GM23338 (cell line): ENCODE measurements at regions not wholly inside any gene's neighbourhood (a gene's known extent, or its start where the extent isn't known, plus 50 kb on each side); places are given as distances from the start of the nearest gene placed in this dataset.

Experiments used
- ATAC-seq: fragments of 200-7000 bp; cut with Tn5 transposase; 3 replicates; pipeline ENCODE4 v1.9.1; 2020
- DNase-seq: peaks from one replicate; pipeline ENCODE4 v3.0.0-alpha.2; 2015; ENCODE audit warnings: low spot score
- H2AFZ ChIP-seq: fragments of 200-600 bp; sonication (generic); 2 replicates; pipeline ENCODE4 v1.8.0; 2016; ENCODE audit warnings: antibody characterized with exemption, mild to moderate bottlenecking, moderate library complexity
- H3F3A ChIP-seq: fragments of 200-600 bp; sonication (generic); replicated peaks from 2 replicates; pipeline ENCODE4 v1.8.0; 2017; ENCODE audit warnings: antibody characterized with exemption, mixed run types, low read depth
- H3K27ac ChIP-seq: fragments of 200-600 bp; sonication (generic); 2 replicates; pipeline ENCODE4 v1.6.1; 2016; ENCODE audit warnings: low read depth
- H3K27me3 ChIP-seq: fragments of 200-600 bp; sonication (generic); 2 replicates; pipeline ENCODE4 v1.8.0; 2016; ENCODE audit warnings: mild to moderate bottlenecking, mixed run types, moderate library complexity; ENCODE audit not compliant: insufficient read depth
- H3K36me3 ChIP-seq: fragments of 200-600 bp; sonication (generic); 2 replicates; pipeline ENCODE4 v1.8.0; 2016; ENCODE audit warnings: mild to moderate bottlenecking; ENCODE audit not compliant: insufficient read depth
- H3K4me1 ChIP-seq: fragments of 200-600 bp; sonication (generic); 2 replicates; pipeline ENCODE4 v1.8.0; 2016; ENCODE audit warnings: mild to moderate bottlenecking, moderate library complexity; ENCODE audit not compliant: insufficient read depth
- H3K4me2 ChIP-seq: fragments of 200-600 bp; sonication (generic); 2 replicates; pipeline ENCODE4 v1.7.1; 2017; ENCODE audit warnings: mixed run types
- H3K4me3 ChIP-seq: fragments of 200-600 bp; sonication (generic); 2 replicates; pipeline ENCODE4 v1.6.1; 2016; ENCODE audit warnings: mixed run types
- H3K79me2 ChIP-seq: fragments of 200-600 bp; sonication (generic); replicated peaks from 2 replicates; pipeline ENCODE4 v1.8.0; 2017; ENCODE audit warnings: mild to moderate bottlenecking; ENCODE audit not compliant: insufficient read depth
- H3K9me2 ChIP-seq: fragments of 200-600 bp; sonication (generic); 2 replicates; pipeline ENCODE4 v1.8.0; 2017; ENCODE audit not compliant: insufficient read depth
- H4K20me1 ChIP-seq: fragments of 200-600 bp; sonication (generic); replicated peaks from 2 replicates; pipeline ENCODE4 v1.8.0; 2017; ENCODE audit warnings: mild to moderate bottlenecking; ENCODE audit not compliant: insufficient read depth
- H3K27ac Mint-ChIP-seq: 2 replicates; pipeline ENCODE4 v1.8.0; 2020; ENCODE audit warnings: inconsistent platforms, mild to moderate bottlenecking, moderate library complexity, mixed read lengths
- H3K27me3 Mint-ChIP-seq: 3 replicates; pipeline ENCODE4 v1.8.0; 2022; ENCODE audit warnings: low read depth, mild to moderate bottlenecking, moderate library complexity, mixed read lengths, inconsistent platforms; ENCODE audit not compliant: insufficient read depth, poor library complexity
- H3K36me3 Mint-ChIP-seq: 3 replicates; pipeline ENCODE4 v1.8.0; 2021; ENCODE audit warnings: low read depth, mild to moderate bottlenecking, inconsistent platforms, moderate library complexity, mixed read lengths
- H3K4me1 Mint-ChIP-seq: 3 replicates; pipeline ENCODE4 v1.8.0; 2020; ENCODE audit warnings: mild to moderate bottlenecking, inconsistent platforms, mixed read lengths
- H3K4me3 Mint-ChIP-seq: 3 replicates; pipeline ENCODE4 v1.8.0; 2021; ENCODE audit warnings: moderate library complexity, mild to moderate bottlenecking, inconsistent platforms, mixed read lengths
- H3K9me3 Mint-ChIP-seq: 3 replicates; pipeline ENCODE4 v1.8.0; 2020; ENCODE audit warnings: moderate library complexity, mild to moderate bottlenecking, inconsistent platforms, mixed read lengths
- CREB1 ChIP-seq: fragments of 250-450 bp; sonication (Bioruptor Pico); IDR thresholded peaks from 2 replicates; pipeline ENCODE4 v1.5.0; 2020; ENCODE audit warnings: low read depth, mild to moderate bottlenecking, moderate library complexity
- EZH2phosphoT487 ChIP-seq: fragments of 200-600 bp; sonication (generic); IDR thresholded peaks from one replicate; pipeline ENCODE4 v1.8.1; 2018; ENCODE audit warnings: antibody characterized with exemption; ENCODE audit not compliant: unreplicated experiment
- STAT1 ChIP-seq: IDR thresholded peaks from one replicate; pipeline ENCODE4 v1.6.1; 2016; ENCODE audit warnings: antibody characterized with exemption; ENCODE audit not compliant: unreplicated experiment
- ZNF114 ChIP-seq: fragments of 250-450 bp; sonication (Bioruptor Pico); IDR thresholded peaks from 2 replicates; pipeline ENCODE4 v1.5.0; 2020; ENCODE audit warnings: mild to moderate bottlenecking, moderate library complexity
- ZNF331 ChIP-seq: fragments of 250-450 bp; sonication (Bioruptor Pico); IDR thresholded peaks from 2 replicates; pipeline ENCODE4 v1.5.0; 2020; ENCODE audit warnings: low read depth, mild to moderate bottlenecking, moderate library complexity
- TF ChIP-seq, protein P1 (sequence below): IDR thresholded peaks from 2 replicates; pipeline ENCODE4 v1.6.1; 2016; ENCODE audit warnings: antibody characterized with exemption
- TF ChIP-seq, protein P2 (sequence below): IDR thresholded peaks from one replicate; pipeline ENCODE4 v1.6.1; 2018; ENCODE audit warnings: antibody characterized with exemption; ENCODE audit not compliant: unreplicated experiment
- TF ChIP-seq, protein P3 (sequence below), 2 experiments: fragments of 200-600 bp in 1 of 2; sonication (generic) in 1 of 2; conservative IDR thresholded peaks; 2 replicates each; pipeline versions ENCODE4 v1.5.1 to v1.6.1; 2016 to 2017; ENCODE audit warnings: antibody characterized with exemption in 2 of 2, low read depth in 2 of 2, mild to moderate bottlenecking in 2 of 2, moderate library complexity in 1 of 2

DNA sequence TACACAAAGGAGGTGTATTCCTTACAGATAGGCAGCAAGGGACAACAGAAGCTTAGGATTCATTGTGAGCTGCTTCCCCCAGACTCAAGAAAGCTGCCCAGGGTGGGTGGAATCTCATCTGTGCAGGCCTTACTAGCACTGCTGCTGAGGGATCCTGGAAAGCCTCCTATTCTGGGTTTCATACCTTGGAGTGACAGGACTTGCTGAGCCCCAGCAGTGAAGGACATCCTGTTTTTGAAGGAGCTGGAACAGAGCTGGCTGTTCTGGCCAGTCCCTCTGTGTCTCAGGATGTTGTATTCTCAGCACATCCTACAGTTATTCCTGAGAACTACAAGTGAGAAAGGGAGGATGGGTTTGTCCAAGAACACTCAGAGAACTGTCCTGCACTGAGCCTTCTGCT is 486.3 kb downstream of the PTPRU start:
- H3K4me1 ChIP-seq = no peaks in the 10 kb centered on the region
- ATAC-seq = no peak

DNA sequence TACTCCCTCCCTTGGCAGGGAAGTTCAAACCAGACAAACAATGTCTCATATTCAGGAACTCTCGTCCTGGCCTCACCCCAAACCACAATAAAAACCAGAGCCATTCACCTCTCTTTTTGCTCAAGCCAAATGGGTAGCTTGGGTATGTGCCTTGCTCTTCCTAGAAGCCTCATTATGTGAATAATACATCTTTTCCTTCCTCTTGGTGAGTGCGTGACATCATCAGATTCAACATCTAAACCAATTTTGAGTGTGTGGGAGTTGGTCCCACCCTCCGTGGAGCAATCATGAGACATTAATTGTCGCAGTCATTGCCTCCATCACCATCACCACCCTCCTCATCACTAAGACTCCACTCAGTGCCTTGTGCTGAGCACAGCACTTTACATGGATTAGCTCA is 482.9 kb downstream of the PTPRU start:
- no peak overlapping the region for H3K4me3 Mint-ChIP-seq
- H3K4me1 ChIP-seq = no peaks in the 10 kb centered on the region
- no peaks in the 10 kb centered on the region for H3K36me3 ChIP-seq
- peaks cover 10% of the 10 kb centered on the region for H3K27me3 Mint-ChIP-seq
- no peak overlapping the region for H3K27ac ChIP-seq
- no peaks in the 10 kb centered on the region for H3K79me2 ChIP-seq
- H3K27ac Mint-ChIP-seq = no peak overlapping the region
- no peak overlapping the region for H3K4me2 ChIP-seq
- ATAC-seq (no peak), DNase-seq (no peak)
- H2AFZ ChIP-seq = no peak overlapping the region
- H3F3A ChIP-seq = no peaks in the 10 kb centered on the region
- H3K9me3 Mint-ChIP-seq = peaks cover 85% of the 10 kb centered on the region
- H3K4me1 Mint-ChIP-seq = no peaks in the 10 kb centered on the region
- H3K36me3 Mint-ChIP-seq = peaks cover 26% of the 10 kb centered on the region
- H3K27me3 ChIP-seq = no peaks in the 10 kb centered on the region
- no peaks in the 10 kb centered on the region; the same call in 1 of the 2 replicates for H3K9me2 ChIP-seq
- H3K4me3 ChIP-seq = no peak overlapping the region
- H4K20me1 ChIP-seq = no peaks in the 10 kb centered on the region
- TF ChIP-seq, protein P1, sequence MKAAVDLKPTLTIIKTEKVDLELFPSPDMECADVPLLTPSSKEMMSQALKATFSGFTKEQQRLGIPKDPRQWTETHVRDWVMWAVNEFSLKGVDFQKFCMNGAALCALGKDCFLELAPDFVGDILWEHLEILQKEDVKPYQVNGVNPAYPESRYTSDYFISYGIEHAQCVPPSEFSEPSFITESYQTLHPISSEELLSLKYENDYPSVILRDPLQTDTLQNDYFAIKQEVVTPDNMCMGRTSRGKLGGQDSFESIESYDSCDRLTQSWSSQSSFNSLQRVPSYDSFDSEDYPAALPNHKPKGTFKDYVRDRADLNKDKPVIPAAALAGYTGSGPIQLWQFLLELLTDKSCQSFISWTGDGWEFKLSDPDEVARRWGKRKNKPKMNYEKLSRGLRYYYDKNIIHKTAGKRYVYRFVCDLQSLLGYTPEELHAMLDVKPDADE = no peak
- TF ChIP-seq, protein P2, sequence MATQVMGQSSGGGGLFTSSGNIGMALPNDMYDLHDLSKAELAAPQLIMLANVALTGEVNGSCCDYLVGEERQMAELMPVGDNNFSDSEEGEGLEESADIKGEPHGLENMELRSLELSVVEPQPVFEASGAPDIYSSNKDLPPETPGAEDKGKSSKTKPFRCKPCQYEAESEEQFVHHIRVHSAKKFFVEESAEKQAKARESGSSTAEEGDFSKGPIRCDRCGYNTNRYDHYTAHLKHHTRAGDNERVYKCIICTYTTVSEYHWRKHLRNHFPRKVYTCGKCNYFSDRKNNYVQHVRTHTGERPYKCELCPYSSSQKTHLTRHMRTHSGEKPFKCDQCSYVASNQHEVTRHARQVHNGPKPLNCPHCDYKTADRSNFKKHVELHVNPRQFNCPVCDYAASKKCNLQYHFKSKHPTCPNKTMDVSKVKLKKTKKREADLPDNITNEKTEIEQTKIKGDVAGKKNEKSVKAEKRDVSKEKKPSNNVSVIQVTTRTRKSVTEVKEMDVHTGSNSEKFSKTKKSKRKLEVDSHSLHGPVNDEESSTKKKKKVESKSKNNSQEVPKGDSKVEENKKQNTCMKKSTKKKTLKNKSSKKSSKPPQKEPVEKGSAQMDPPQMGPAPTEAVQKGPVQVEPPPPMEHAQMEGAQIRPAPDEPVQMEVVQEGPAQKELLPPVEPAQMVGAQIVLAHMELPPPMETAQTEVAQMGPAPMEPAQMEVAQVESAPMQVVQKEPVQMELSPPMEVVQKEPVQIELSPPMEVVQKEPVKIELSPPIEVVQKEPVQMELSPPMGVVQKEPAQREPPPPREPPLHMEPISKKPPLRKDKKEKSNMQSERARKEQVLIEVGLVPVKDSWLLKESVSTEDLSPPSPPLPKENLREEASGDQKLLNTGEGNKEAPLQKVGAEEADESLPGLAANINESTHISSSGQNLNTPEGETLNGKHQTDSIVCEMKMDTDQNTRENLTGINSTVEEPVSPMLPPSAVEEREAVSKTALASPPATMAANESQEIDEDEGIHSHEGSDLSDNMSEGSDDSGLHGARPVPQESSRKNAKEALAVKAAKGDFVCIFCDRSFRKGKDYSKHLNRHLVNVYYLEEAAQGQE = no peak
- TF ChIP-seq EZH2phosphoT487 (no peak), CREB1 (CRISPR knock-in tag) (no peak), ZNF114 (CRISPR knock-in tag) (no peak), ZNF331 (CRISPR knock-in tag) (no peak), STAT1 (no peak)

More for the DNA sequence above, 486.3 kb downstream of the PTPRU start:
- peaks cover 24% of the 10 kb centered on the region for H3K36me3 Mint-ChIP-seq
- Histone ChIP-seq H3F3A (no peaks in the 10 kb centered on the region), H4K20me1 (no peaks in the 10 kb centered on the region), H2AFZ (no peak overlapping the region), H3K36me3 (no peaks in the 10 kb centered on the region), H3K4me3 (no peak overlapping the region), H3K27me3 (no peaks in the 10 kb centered on the region), H3K4me2 (no peak overlapping the region), H3K79me2 (no peaks in the 10 kb centered on the region), H3K9me2 (no peaks in the 10 kb centered on the region; the same call in 1 of the 2 replicates), H3K27ac (no peak overlapping the region)
- peaks cover 79% of the 10 kb centered on the region for H3K9me3 Mint-ChIP-seq
- H3K4me3 Mint-ChIP-seq = no peak overlapping the region
- peaks cover 13% of the 10 kb centered on the region for H3K27me3 Mint-ChIP-seq
- TF ChIP-seq, protein P3, sequence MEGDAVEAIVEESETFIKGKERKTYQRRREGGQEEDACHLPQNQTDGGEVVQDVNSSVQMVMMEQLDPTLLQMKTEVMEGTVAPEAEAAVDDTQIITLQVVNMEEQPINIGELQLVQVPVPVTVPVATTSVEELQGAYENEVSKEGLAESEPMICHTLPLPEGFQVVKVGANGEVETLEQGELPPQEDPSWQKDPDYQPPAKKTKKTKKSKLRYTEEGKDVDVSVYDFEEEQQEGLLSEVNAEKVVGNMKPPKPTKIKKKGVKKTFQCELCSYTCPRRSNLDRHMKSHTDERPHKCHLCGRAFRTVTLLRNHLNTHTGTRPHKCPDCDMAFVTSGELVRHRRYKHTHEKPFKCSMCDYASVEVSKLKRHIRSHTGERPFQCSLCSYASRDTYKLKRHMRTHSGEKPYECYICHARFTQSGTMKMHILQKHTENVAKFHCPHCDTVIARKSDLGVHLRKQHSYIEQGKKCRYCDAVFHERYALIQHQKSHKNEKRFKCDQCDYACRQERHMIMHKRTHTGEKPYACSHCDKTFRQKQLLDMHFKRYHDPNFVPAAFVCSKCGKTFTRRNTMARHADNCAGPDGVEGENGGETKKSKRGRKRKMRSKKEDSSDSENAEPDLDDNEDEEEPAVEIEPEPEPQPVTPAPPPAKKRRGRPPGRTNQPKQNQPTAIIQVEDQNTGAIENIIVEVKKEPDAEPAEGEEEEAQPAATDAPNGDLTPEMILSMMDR (conservative IDR thresholded peaks at IDR 0.05; ENCODE audit: low read depth in 2 of 2) = no peak
- TF ChIP-seq, protein P2 = no peak
- H3K4me1 Mint-ChIP-seq = no peaks in the 10 kb centered on the region
- no peak overlapping the region for H3K27ac Mint-ChIP-seq
- no peak for DNase-seq
